Activated naive CD8-positive, alpha-beta T cell treated with anti-CD3 and anti-CD28 coated beads for 36 hours (primary cell): ENCODE measurements at regions not wholly inside any gene's neighbourhood (a gene's known extent, or its start where the extent isn't known, plus 50 kb on each side); places are given as distances from the start of the nearest gene placed in this dataset.

ENCODE experiments used
- DNase-seq: peaks from one replicate; pipeline ENCODE4 v3.0.0; 2021
- H3K27ac Mint-ChIP-seq: one replicate; pipeline ENCODE4 v1.8.0; 2022; ENCODE audit warnings: mild to moderate bottlenecking, moderate library complexity, mixed read lengths
- H3K27me3 Mint-ChIP-seq: one replicate; pipeline ENCODE4 v1.8.0; 2022; ENCODE audit warnings: mild to moderate bottlenecking, mixed read lengths
- H3K36me3 Mint-ChIP-seq: one replicate; pipeline ENCODE4 v1.8.0; 2021; ENCODE audit warnings: mild to moderate bottlenecking, mixed read lengths
- H3K4me1 Mint-ChIP-seq: one replicate; pipeline ENCODE4 v1.8.0; 2021; ENCODE audit warnings: mixed read lengths
- H3K4me3 Mint-ChIP-seq: one replicate; pipeline ENCODE4 v1.8.0; 2022; ENCODE audit warnings: mild to moderate bottlenecking, moderate library complexity, mixed read lengths
- H3K9me3 Mint-ChIP-seq: one replicate; pipeline ENCODE4 v1.8.0; 2022; ENCODE audit warnings: mixed read lengths

DNA sequence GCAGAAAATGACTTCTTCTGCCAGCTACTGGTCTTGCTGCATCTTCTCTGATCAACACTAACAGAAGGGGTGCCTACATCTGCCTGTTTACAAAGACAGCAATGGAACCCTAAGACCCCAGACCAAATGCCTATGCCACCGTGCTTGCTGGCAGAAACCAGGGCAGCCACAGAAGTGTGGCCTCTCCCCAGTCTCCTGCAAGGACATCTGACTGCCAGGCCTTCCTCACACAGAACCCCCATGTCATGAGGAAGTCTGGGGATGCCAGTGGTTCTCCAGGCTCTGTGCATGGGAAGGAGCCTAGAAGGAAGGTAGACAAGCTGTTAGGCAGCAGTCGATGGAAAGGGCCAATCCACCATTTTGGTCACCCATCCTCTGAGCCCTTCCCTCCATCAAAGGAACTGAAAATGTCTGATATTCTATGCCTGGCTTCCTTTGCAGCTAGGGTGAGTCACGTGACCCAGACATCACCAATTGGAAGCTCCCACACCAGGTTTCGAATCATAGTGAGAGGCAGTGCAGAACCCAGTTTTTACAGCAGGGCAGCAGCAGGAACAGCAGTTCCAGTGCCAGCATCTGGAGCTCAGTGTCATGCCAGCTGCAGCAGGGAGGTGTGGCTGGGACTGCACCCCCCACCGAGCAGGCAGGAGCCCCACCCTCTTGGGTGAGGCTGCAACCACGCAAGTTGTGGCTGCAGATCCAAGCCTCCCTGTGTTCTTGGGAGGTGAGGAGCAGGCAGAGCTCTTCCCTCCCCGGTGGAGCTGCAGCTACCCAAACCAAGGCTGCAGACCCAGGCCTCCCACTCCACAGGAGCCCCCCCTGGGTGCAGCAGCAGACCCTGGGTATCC, 123.4 kb downstream of the OLFM1 start:
- DNase-seq: no peak
- H3K4me1 Mint-ChIP-seq: no peaks in the 10 kb centered on the region
- H3K9me3 Mint-ChIP-seq: peaks cover 4% of the 10 kb centered on the region
- no peaks in the 10 kb centered on the region for H3K27me3 Mint-ChIP-seq
- no peak overlapping the region for H3K4me3 Mint-ChIP-seq
- no peak overlapping the region for H3K27ac Mint-ChIP-seq
- no peaks in the 10 kb centered on the region for H3K36me3 Mint-ChIP-seq

DNA sequence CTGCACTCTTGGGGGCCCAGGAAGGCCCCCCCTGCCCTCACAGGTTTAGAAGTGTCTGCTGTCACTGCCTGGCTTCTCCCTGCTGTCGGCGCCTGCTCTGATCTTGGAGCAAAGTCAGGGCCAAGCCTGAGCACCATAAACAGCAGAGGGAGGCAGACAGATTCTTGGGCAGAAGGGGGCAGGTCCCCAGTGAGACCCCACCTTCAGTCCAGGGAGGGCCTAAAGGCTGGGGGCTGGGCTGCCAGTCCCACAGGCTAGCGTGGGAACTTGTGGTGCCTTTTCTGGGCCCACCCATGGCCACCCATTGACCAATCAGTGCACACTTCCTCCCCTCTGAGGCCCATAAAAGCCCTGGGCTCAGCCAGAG, 124.0 kb downstream of the OLFM1 start:
- Mint-ChIP-seq H3K36me3 (no peaks in the 10 kb centered on the region), H3K4me1 (no peaks in the 10 kb centered on the region)

DNA sequence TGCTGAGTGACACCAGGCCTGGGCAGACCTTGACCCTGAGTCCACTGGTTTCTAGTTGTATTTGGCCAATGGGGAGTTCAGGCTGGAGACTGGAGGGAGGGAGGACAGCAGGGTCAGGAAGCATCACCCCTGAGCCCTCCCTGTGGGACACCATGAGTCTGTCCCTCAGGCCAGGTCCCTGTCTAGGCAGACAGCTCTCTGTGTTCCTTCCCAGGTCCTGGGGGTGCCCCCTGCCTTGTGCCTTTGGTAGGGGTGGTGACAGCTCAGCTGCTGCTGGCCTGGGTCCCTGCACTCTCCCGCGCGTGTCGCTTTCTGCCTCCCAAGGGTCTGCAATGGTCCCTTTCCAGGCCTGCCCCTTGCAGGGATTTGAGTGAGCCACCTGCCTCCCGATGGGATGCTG, 125.5 kb downstream of the OLFM1 start:
- Mint-ChIP-seq H3K36me3 (no peaks in the 10 kb centered on the region), H3K4me3 (no peak overlapping the region), H3K27ac (no peak overlapping the region), H3K4me1 (no peaks in the 10 kb centered on the region), H3K9me3 (peaks cover 4% of the 10 kb centered on the region), H3K27me3 (peaks cover 8% of the 10 kb centered on the region)
- DNase-seq: no peak

More for the DNA sequence above, 124.0 kb downstream of the OLFM1 start:
- Mint-ChIP-seq H3K27ac (no peak overlapping the region), H3K4me3 (no peak overlapping the region), H3K9me3 (peaks cover 4% of the 10 kb centered on the region), H3K27me3 (no peaks in the 10 kb centered on the region)
- DNase-seq: no peak

DNA sequence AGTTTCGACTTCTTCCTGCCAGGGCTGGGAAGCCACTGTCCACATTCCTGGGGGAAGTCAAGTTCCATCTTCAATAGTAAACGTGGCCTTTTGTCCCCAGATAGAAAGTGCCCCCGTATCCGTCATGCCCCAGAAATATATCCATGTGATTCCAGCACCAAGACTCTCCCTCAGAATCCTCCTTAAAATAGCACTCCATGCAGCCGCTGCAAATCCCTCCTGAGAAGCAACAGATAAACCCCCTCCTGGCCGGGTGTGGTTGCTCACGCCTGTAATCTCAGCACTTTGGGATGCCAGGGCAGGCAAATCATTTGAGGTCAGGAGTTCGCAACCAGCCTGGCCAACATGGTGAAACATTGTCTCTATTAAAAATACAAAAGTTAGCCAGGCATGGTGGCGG, 126.1 kb downstream of the OLFM1 start:
- DNase-seq: no peak
- H3K9me3 Mint-ChIP-seq: peaks cover 4% of the 10 kb centered on the region
- H3K27ac Mint-ChIP-seq: no peak overlapping the region
- H3K27me3 Mint-ChIP-seq: peaks cover 12% of the 10 kb centered on the region
- H3K36me3 Mint-ChIP-seq: no peaks in the 10 kb centered on the region
- H3K4me3 Mint-ChIP-seq: no peak overlapping the region
- H3K4me1 Mint-ChIP-seq: no peaks in the 10 kb centered on the region

DNA sequence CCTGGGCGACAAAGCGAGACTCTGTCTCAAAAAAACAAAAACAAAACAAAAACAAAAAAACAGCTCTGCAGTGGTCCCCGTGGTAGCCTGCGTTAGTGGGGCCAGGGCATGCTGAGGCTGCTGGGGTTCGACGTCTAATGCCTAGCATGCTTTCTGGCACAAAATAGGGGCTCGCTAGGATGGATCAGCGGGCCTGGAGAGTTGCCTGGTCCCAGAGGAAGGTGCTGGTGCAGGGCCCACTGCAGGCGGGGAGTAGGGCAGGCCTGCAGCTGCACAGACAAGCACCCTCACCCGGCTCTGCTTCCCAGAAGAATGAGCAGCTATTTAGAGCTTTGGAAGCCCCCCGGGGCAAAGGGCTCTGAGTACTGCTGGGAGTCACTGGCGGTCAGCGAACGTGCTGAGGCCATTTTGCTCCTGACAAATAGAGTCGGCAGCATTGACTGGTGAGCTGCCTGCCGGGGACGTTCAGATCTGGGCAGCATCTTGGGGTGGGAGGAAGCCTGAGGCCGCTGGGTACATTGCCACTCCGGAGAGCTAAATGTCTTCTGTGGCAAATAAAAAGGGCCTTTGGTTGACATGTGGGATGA, 126.7 kb downstream of the OLFM1 start:
- peaks cover 4% of the 10 kb centered on the region for H3K9me3 Mint-ChIP-seq
- H3K36me3 Mint-ChIP-seq: no peaks in the 10 kb centered on the region
- no peak for DNase-seq
- no peak overlapping the region for H3K27ac Mint-ChIP-seq
- peaks cover 17% of the 10 kb centered on the region for H3K27me3 Mint-ChIP-seq
- no peak overlapping the region for H3K4me3 Mint-ChIP-seq
- H3K4me1 Mint-ChIP-seq: no peaks in the 10 kb centered on the region

DNA sequence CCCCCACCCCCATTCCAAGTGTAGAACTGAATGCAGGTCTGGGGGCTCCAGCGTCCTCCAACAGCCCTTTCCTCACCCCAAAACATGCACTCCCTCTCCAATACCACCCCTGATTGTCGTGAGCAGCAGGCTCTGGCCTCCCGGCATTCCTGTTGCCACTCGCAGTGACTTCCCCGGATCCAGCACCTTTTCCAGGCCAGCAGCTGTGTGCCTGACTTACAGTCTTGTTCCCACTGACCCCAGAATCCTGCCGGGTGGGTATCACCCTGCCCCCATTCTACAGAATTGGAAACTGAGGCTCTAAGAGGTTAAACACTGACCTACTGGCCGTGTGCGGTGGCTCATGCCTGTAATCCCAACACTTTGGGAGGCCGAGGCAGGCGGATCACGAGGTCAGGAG, 127.2 kb downstream of the OLFM1 start:
- DNase-seq: no peak
- H3K9me3 Mint-ChIP-seq: peaks cover 4% of the 10 kb centered on the region
- H3K4me1 Mint-ChIP-seq: no peaks in the 10 kb centered on the region
- H3K27me3 Mint-ChIP-seq: peaks cover 17% of the 10 kb centered on the region
- no peak overlapping the region for H3K4me3 Mint-ChIP-seq
- H3K27ac Mint-ChIP-seq: no peak overlapping the region
- no peaks in the 10 kb centered on the region for H3K36me3 Mint-ChIP-seq

DNA sequence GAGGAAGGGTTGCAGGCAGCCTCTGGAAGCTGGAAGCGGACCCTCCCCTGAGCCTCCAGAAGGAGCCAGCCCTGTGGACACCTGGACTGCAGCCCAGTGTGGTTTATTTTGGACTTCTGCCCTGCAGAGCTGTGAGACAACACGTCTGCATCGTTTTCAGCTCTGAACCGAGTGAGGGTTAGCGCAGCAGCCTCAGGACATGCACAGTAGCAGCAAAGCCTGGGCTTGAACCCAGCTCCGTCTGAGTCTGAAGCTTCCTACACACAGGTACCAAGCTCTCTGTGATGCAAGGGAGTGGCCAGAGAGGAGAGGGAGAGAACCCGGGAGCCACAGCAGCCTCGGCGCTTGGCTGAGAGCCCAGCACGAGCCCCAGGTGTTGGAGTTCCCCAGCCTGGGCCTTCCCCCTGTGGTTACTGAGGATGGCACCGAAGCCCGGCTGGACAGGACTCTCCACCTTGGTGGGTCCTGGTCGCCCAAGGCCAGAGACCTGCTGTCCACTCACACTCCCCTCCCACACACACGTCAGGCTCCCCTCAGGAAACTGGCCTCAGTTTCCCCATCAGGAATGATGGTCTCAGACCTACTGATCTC, 128.2 kb downstream of the OLFM1 start:
- H3K9me3 Mint-ChIP-seq: peaks cover 4% of the 10 kb centered on the region
- peaks cover 20% of the 10 kb centered on the region for H3K27me3 Mint-ChIP-seq
- no peak for DNase-seq
- no peak overlapping the region for H3K4me3 Mint-ChIP-seq
- H3K27ac Mint-ChIP-seq: no peak overlapping the region
- H3K4me1 Mint-ChIP-seq: no peaks in the 10 kb centered on the region
- H3K36me3 Mint-ChIP-seq: no peaks in the 10 kb centered on the region

DNA sequence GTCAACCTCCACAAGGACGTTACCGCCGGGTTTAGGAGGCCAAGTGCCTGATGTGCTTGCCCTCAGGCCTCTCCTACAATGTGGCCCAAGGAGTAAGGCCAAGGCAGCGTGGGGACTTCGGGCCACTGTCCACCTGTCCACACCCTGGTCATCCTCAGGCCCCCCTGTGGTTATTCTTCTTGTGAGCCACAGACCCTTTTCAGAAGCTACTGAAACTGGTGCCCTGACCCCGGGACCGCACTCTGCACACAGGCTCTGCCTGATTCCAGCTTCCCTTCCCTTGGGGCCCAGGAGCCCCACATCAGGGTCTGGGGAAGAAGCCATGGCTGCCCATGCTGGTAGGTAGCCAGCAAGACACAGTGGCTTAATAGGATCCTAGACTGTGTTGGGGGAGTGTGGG, 128.8 kb downstream of the OLFM1 start:
- peaks cover 20% of the 10 kb centered on the region for H3K27me3 Mint-ChIP-seq
- H3K4me3 Mint-ChIP-seq: no peak overlapping the region
- no peak overlapping the region for H3K27ac Mint-ChIP-seq
- DNase-seq: no peak
- no peaks in the 10 kb centered on the region for H3K36me3 Mint-ChIP-seq
- H3K9me3 Mint-ChIP-seq: peaks cover 4% of the 10 kb centered on the region
- H3K4me1 Mint-ChIP-seq: no peaks in the 10 kb centered on the region

DNA sequence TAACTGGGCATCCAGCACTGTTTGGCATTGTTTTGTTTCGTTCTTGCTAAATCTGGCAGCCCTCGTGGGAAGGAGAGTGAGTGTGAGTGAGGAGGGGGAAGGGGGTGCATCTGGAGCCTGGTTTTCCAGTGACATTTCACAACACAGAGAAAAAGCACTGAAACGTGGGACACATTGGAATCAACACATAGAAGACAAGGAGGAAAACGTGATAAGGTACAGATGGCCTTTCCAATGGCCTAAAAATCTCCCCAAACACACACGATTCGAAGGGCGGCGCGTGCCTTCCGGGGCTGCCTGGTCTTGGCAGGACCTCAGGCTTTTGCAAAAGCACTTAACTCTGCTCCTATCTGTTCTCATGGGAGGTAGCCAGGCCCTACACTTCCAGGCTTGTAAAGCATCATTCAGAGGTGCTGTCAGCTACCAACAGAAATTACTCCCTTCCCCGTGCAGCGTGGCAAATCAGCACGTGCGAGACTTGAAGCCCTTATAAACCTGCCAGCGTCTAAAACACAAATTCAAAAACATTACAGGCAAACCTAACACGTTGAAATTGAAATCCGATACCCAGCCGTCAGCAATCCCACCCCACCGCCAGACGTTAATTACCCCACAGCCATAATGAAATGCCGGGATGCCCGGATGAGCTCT, 129.4 kb downstream of the OLFM1 start:
- H3K9me3 Mint-ChIP-seq: peaks cover 4% of the 10 kb centered on the region
- H3K36me3 Mint-ChIP-seq: no peaks in the 10 kb centered on the region
- H3K4me3 Mint-ChIP-seq: no peak overlapping the region
- H3K27ac Mint-ChIP-seq: no peak overlapping the region
- H3K27me3 Mint-ChIP-seq: peaks cover 20% of the 10 kb centered on the region
- no peak for DNase-seq
- no peaks in the 10 kb centered on the region for H3K4me1 Mint-ChIP-seq

DNA sequence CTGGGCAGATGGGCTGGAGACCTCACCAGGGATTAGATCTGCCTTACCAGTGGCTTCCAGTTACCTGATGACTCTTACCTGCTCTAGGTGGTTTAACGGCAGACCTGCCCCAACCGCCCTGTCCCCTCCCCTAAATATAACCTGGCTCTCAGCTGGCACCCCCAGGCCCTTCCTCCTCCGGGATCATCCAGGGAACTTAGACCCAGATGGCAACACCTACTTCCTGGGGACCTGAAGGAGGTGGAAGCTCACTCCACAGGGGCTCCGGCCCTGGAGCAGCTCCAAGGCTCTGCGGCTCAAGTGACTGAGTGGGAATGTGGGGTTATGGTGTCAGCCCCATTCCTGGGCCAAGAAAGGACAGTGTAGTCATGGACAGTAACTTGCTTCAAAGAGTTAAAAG, 130.4 kb downstream of the OLFM1 start:
- H3K9me3 Mint-ChIP-seq: no peaks in the 10 kb centered on the region
- H3K27ac Mint-ChIP-seq: no peak overlapping the region
- peaks cover 20% of the 10 kb centered on the region for H3K27me3 Mint-ChIP-seq
- no peak for DNase-seq
- H3K4me3 Mint-ChIP-seq: no peak overlapping the region
- H3K36me3 Mint-ChIP-seq: no peaks in the 10 kb centered on the region
- no peaks in the 10 kb centered on the region for H3K4me1 Mint-ChIP-seq

DNA sequence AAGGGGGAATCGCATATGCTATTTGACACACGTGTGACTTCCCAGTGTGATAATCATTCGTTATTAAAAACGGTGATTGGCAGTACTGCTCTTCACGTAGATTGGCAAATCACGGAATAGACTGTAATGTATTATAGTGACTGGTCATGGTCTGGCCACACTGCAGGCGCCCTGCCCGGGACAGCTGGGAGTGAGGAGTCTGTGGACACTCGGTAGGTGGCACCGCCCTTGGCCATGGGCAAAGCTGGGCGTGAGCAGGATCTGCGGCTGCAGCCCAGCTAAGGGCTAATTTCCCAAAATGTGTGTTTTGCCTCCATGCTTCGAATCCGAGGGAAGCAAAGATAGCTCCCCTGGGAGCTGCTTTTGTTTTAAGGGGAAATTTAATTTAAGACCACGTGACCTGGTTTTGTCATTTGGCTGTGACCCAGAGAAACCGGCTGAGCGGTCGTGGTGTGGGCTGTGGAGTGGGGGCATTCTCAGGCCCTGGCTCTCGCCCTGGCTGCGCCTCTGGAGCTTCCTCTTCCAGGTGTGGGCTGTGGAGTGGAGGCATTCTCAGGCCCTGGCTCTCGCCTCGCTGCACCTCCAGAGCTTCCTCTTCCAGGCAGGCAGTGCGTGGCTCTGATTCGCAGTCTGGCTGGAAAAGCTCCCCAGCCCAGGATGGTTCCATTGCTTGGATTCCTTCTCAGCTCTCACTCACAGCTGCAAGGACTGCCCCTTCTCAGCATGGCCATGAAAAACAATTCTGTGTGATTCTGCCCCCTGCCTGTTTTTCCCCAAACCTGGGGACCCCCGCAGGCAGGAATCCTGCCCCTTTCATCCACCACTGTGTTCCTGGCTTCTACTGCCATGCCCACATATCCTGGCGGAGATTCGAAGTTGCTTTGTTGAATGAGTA, 131.1 kb downstream of the OLFM1 start:
- Mint-ChIP-seq H3K9me3 (no peaks in the 10 kb centered on the region), H3K27ac (no peak overlapping the region), H3K4me3 (no peak overlapping the region), H3K4me1 (no peaks in the 10 kb centered on the region), H3K27me3 (peaks cover 20% of the 10 kb centered on the region), H3K36me3 (no peaks in the 10 kb centered on the region)
- DNase-seq: no peak

DNA sequence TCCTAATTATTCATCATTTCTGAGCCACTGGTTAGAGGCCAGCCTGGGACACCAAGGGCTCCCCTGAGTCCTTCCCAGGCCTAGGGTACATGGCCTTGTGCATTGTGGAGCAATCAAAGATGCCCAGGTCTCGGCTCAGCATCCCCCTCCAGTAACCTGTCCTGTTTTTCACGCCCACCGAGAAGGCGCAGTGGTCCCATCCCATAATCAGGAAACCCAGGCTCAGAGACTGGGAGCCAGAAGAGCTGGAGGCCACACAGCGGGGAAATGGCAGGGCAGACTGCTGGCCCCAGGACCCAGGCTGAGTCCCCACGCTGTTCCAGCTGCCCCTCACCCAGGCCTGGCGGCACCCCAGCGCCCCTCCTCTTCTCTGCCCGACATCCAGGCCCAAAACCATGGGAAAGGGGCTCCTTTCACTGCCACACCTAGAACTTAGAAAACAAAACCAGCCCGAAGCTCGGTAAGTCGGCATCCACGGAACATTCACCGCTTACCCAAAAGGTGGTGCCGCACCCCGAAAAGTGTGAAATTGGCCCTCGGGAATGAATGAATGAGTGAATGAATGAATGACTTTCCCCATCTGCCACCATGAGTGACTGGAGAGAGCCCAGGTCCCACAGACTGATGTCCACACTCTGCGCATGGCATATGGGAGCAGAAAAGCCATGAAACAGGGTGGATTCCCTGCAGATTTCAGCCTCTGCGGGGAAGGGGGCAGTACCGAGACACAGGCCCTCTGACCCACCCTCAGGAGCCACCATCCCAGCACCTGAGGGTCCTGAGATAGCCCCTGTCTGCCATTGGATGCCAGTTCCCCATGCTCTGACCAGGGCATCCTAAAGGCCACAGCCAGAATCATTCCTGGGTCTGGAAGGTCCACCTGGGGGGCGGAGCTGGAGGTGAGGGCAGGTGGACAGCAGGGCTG, 132.5 kb downstream of the OLFM1 start:
- Mint-ChIP-seq H3K27ac (no peak overlapping the region), H3K9me3 (no peaks in the 10 kb centered on the region), H3K36me3 (no peaks in the 10 kb centered on the region), H3K27me3 (peaks cover 20% of the 10 kb centered on the region), H3K4me1 (no peaks in the 10 kb centered on the region), H3K4me3 (no peak overlapping the region)
- no peak for DNase-seq

DNA sequence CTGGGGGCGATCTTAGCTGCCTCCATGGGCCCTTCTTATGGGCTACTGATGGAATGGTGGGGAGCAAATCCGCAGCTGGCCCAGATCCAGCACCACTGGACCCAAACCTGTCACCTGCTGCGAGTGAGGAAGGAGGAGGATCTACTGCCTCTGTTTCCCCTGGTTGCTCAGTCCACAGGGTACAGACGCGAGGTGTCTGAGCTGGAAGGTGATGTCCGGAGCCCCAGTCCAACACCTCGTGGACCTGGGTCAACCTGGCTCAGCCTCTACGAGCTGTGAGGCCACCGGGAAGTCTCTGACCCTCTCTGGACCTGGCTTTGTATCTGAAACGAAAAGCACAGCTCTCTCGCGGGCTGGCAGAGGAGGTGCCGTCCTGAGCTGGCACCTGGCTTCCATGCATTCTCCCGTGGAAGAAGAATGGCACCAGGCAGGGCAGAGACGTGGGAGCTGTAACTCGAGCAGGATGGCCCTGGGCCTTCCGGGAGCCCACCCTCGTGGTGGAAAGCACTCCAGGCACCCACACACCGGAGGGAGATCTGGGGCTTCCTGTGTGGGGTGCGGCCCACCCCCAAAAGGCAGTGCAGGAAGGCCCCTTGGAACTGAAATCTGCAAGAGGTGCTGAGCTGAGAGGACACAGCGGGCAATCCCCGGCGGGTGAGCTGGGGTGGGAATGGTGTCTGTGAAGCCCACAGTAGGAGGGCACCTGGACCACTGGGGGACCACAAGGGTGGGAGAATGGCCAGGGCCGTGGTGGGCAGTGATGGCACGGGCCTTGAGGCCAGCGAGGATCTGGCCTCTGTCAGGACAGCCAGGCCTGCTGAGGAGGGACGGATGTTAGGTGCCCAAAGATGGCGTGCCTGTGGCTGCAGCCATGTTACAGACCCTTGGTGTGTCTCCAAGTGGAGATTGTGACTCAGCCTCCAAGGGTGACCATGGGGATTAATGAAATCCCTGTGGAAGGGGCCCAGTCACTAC, 133.4 kb downstream of the OLFM1 start:
- H3K27ac Mint-ChIP-seq: no peak overlapping the region
- peaks cover 20% of the 10 kb centered on the region for H3K27me3 Mint-ChIP-seq
- H3K4me1 Mint-ChIP-seq: no peaks in the 10 kb centered on the region
- no peak overlapping the region for H3K4me3 Mint-ChIP-seq
- DNase-seq: no peak
- no peaks in the 10 kb centered on the region for H3K9me3 Mint-ChIP-seq
- H3K36me3 Mint-ChIP-seq: no peaks in the 10 kb centered on the region
